ENCODE measurements at regions not wholly inside any gene's neighbourhood (a gene's known extent, or its start where the extent isn't known, plus 50 kb on each side); places are given as distances from the start of the nearest gene placed in this dataset.

DNA sequence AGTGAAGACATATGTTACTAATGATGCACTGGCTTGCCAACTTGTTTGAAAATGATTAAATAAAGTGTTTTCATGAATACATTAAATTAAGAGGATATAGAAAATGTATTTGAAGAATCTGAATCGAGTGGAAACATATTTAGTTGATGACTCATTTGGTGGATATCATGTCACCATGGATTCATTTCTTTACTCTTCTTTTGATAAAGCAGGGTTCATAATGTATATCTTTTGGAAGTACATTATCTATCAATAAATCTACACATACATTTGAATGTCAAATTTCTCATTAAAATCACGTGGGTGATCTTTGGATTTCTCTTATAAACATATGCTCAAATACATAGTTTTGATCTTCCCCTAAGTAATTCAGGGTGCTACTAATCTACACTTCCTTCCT is 1148.1 kb upstream of the ACO1 start:
- TF ChIP-seq, protein P1, sequence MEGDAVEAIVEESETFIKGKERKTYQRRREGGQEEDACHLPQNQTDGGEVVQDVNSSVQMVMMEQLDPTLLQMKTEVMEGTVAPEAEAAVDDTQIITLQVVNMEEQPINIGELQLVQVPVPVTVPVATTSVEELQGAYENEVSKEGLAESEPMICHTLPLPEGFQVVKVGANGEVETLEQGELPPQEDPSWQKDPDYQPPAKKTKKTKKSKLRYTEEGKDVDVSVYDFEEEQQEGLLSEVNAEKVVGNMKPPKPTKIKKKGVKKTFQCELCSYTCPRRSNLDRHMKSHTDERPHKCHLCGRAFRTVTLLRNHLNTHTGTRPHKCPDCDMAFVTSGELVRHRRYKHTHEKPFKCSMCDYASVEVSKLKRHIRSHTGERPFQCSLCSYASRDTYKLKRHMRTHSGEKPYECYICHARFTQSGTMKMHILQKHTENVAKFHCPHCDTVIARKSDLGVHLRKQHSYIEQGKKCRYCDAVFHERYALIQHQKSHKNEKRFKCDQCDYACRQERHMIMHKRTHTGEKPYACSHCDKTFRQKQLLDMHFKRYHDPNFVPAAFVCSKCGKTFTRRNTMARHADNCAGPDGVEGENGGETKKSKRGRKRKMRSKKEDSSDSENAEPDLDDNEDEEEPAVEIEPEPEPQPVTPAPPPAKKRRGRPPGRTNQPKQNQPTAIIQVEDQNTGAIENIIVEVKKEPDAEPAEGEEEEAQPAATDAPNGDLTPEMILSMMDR (IDR thresholded peaks at IDR 0.05), result no peak
- no peak for TF ChIP-seq POLR2AphosphoS5 (IDR thresholded peaks at IDR 0.05)
- no peak for TF ChIP-seq POLR2A (IDR thresholded peaks at IDR 0.05)

Data from prostate gland (tissue), 2 donors.